ENCODE measurements at regions not wholly inside any gene's neighbourhood (a gene's known extent, or its start where the extent isn't known, plus 50 kb on each side); places are given as distances from the start of the nearest gene placed in this dataset.

- Histone ChIP-seq H3K4me3 (ENCODE audit: low read length) (no peak overlapping the region), H3K9me3 (ENCODE audit: low read length) (no peaks in the 10 kb centered on the region), H3K36me3 (ENCODE audit: low read depth, low read length) (no peaks in the 10 kb centered on the region), H3K9ac (ENCODE audit: low read length) (no peak overlapping the region), H3K79me2 (ENCODE audit: low read length) (no peaks in the 10 kb centered on the region), H4K20me1 (ENCODE audit: low read length) (no peaks in the 10 kb centered on the region), H2AFZ (ENCODE audit: low read length) (no peak overlapping the region), H3K9me2 (replicated peaks; ENCODE audit: low read length) (no peaks in the 10 kb centered on the region), H3K27ac (ENCODE audit: low read length) (no peak overlapping the region), H3K27me3 (ENCODE audit: low read length) (no peaks in the 10 kb centered on the region), H3F3A (ENCODE audit: low read length, unreplicated experiment) (no peaks in the 10 kb centered on the region), H3K4me2 (ENCODE audit: low read length) (no peak overlapping the region), H3K4me1 (ENCODE audit: insufficient read depth, low read length) (no peaks in the 10 kb centered on the region)
- ChIA-PET CTCF (no interaction called here), POLR2A (ENCODE audit: unreplicated experiment) (no interaction called here)
- no TSS peak for BruUV-seq (replicated peaks)
- intact Hi-C loops (cut with micrococcal nuclease): no loop called here
- DNase-seq: peak; percentile 5
- no peak for TF ChIP-seq EZH2phosphoT487 (IDR thresholded peaks at IDR 0.05; ENCODE audit: borderline replicate concordance, low read length)
- TF ChIP-seq, protein P1, sequence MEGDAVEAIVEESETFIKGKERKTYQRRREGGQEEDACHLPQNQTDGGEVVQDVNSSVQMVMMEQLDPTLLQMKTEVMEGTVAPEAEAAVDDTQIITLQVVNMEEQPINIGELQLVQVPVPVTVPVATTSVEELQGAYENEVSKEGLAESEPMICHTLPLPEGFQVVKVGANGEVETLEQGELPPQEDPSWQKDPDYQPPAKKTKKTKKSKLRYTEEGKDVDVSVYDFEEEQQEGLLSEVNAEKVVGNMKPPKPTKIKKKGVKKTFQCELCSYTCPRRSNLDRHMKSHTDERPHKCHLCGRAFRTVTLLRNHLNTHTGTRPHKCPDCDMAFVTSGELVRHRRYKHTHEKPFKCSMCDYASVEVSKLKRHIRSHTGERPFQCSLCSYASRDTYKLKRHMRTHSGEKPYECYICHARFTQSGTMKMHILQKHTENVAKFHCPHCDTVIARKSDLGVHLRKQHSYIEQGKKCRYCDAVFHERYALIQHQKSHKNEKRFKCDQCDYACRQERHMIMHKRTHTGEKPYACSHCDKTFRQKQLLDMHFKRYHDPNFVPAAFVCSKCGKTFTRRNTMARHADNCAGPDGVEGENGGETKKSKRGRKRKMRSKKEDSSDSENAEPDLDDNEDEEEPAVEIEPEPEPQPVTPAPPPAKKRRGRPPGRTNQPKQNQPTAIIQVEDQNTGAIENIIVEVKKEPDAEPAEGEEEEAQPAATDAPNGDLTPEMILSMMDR (conservative IDR thresholded peaks at IDR 0.05; ENCODE audit: low read depth, low read length): peak; percentile 37; the same call in 1 of the 2 replicates
- ATAC-seq: no peak
Measured at GRCh38 chr10:124249812-124250432, 156.5 kb upstream of the CHST15 start.

DNA sequence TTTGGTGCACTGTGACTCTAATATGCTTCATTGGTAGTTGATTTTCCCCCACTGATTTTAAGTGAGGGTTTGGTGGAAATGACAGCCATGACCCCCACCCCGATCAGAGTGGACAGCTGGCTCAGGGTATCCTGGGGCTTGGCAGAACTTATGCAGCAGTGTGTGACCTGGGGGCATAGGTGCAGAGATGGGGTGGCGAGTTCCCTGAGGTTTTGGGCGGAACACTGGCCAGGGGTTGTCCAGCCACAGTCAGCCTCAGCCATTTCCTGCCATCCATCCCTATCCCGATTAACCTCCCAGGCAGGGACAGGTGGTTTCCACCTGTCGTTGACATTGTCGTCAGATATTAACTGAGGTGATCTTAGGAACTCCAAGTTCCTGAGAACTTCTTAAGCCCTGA is 155.8 kb upstream of the CHST15 start:
- H3K4me3 ChIP-seq (ENCODE audit: low read length): no peak overlapping the region
- ChIA-PET POLR2A (ENCODE audit: unreplicated experiment) (no interaction called here), CTCF (no interaction called here)
- BruUV-seq (replicated peaks): no TSS peak
- H3K27me3 ChIP-seq (ENCODE audit: low read length): no peaks in the 10 kb centered on the region
- H3K4me2 ChIP-seq (ENCODE audit: low read length): no peak overlapping the region
- no peaks in the 10 kb centered on the region for H4K20me1 ChIP-seq (ENCODE audit: low read length)
- no peaks in the 10 kb centered on the region for H3K9me2 ChIP-seq (replicated peaks; ENCODE audit: low read length)
- ATAC-seq (no peak), DNase-seq (no peak)
- intact Hi-C loops (cut with micrococcal nuclease): no loop called here
- H3K79me2 ChIP-seq (ENCODE audit: low read length): no peaks in the 10 kb centered on the region
- H3K9me3 ChIP-seq (ENCODE audit: low read length): no peaks in the 10 kb centered on the region
- H3F3A ChIP-seq (ENCODE audit: low read length, unreplicated experiment): no peaks in the 10 kb centered on the region
- no peak overlapping the region for H3K27ac ChIP-seq (ENCODE audit: low read length)
- TF ChIP-seq EZH2 (IDR thresholded peaks at IDR 0.05; ENCODE audit: low read length, unreplicated experiment): no peak
- TF ChIP-seq, protein P1 (conservative IDR thresholded peaks at IDR 0.05; ENCODE audit: low read depth, low read length): no peak
- TF ChIP-seq EZH2phosphoT487 (IDR thresholded peaks at IDR 0.05; ENCODE audit: borderline replicate concordance, low read length): no peak
- H3K36me3 ChIP-seq (ENCODE audit: low read depth, low read length): no peaks in the 10 kb centered on the region
- H3K4me1 ChIP-seq (ENCODE audit: insufficient read depth, low read length): no peaks in the 10 kb centered on the region
- H2AFZ ChIP-seq (ENCODE audit: low read length): no peak overlapping the region
- H3K9ac ChIP-seq (ENCODE audit: low read length): no peak overlapping the region

- ATAC-seq (no peak), DNase-seq (no peak)
- no peak for TF ChIP-seq EZH2phosphoT487 (IDR thresholded peaks at IDR 0.05; ENCODE audit: borderline replicate concordance, low read length)
- TF ChIP-seq, protein P1 (conservative IDR thresholded peaks at IDR 0.05; ENCODE audit: low read depth, low read length): no peak
- no peak for TF ChIP-seq EZH2 (IDR thresholded peaks at IDR 0.05; ENCODE audit: low read length, unreplicated experiment)
- no peak overlapping the region for H3K4me3 ChIP-seq (ENCODE audit: low read length)
- no peak overlapping the region for H3K9ac ChIP-seq (ENCODE audit: low read length)
- POLR2A ChIA-PET (ENCODE audit: unreplicated experiment): no interaction called here
- H3K4me2 ChIP-seq (ENCODE audit: low read length): no peak overlapping the region
- CTCF ChIA-PET: no interaction called here
- H3K27me3 ChIP-seq (ENCODE audit: low read length): no peaks in the 10 kb centered on the region
- H2AFZ ChIP-seq (ENCODE audit: low read length): no peak overlapping the region
- no TSS peak for BruUV-seq (replicated peaks)
- no peak overlapping the region for H3K27ac ChIP-seq (ENCODE audit: low read length)
- H3K9me3 ChIP-seq (ENCODE audit: low read length): no peaks in the 10 kb centered on the region
- intact Hi-C loops (cut with micrococcal nuclease): no loop called here
- H3K4me1 ChIP-seq (ENCODE audit: insufficient read depth, low read length): no peaks in the 10 kb centered on the region
- no peaks in the 10 kb centered on the region for H4K20me1 ChIP-seq (ENCODE audit: low read length)
- no peaks in the 10 kb centered on the region for H3K9me2 ChIP-seq (replicated peaks; ENCODE audit: low read length)
- H3F3A ChIP-seq (ENCODE audit: low read length, unreplicated experiment): no peaks in the 10 kb centered on the region
- no peaks in the 10 kb centered on the region for H3K79me2 ChIP-seq (ENCODE audit: low read length)
- no peaks in the 10 kb centered on the region for H3K36me3 ChIP-seq (ENCODE audit: low read depth, low read length)
Measured at GRCh38 chr10:124248056-124249045, 155.0 kb upstream of the CHST15 start.
